ENCODE measurements at regions not wholly inside any gene's neighbourhood (a gene's known extent, or its start where the extent isn't known, plus 50 kb on each side); places are given as distances from the start of the nearest gene placed in this dataset.
"Not testable (repeated sequence)": the region's sequence is repeated elsewhere in the genome, so short reads cannot be mapped to it uniquely, and the experiment has no call there.

GRCh38 chr7:13631207-13632049, 358.0 kb downstream of the ETV1 start:
- not testable (repeated sequence) for DNase-seq

GRCh38 chr7:13633857-13634256, 355.6 kb downstream of the ETV1 start:
- no peak for DNase-seq

GRCh38 chr7:13639396-13639795, 350.1 kb downstream of the ETV1 start:
- DNase-seq = no peak

GRCh38 chr7:13641714-13642113, 347.8 kb downstream of the ETV1 start:
- no peak for DNase-seq

GRCh38 chr7:13651167-13651566, 338.3 kb downstream of the ETV1 start:
- no peak for DNase-seq

GRCh38 chr7:13656330-13656729, 333.1 kb downstream of the ETV1 start:
- no peak for DNase-seq

- no peak for DNase-seq
Measured at GRCh38 chr7:13673290-13673689, 316.2 kb downstream of the ETV1 start.

- DNase-seq = no peak
Measured at GRCh38 chr7:13682626-13683025, 306.8 kb downstream of the ETV1 start.

GRCh38 chr7:13687500-13687899, 302.0 kb downstream of the ETV1 start:
- DNase-seq = no peak

- no peak for DNase-seq
Measured at GRCh38 chr7:13692548-13692947, 296.9 kb downstream of the ETV1 start.

- DNase-seq = no peak
Measured at GRCh38 chr7:13702251-13702650, 287.2 kb downstream of the ETV1 start.

GRCh38 chr7:13708670-13709069, 280.8 kb downstream of the ETV1 start:
- no peak for DNase-seq

- DNase-seq = no peak
Measured at GRCh38 chr7:13713092-13713491, 276.4 kb downstream of the ETV1 start.

GRCh38 chr7:13715534-13715933, 273.9 kb downstream of the ETV1 start:
- DNase-seq = no peak

- DNase-seq = no peak
Measured at GRCh38 chr7:13717031-13717430, 272.4 kb downstream of the ETV1 start.

GRCh38 chr7:13724191-13724976, 265.1 kb downstream of the ETV1 start:
- DNase-seq = no peak

- DNase-seq = no peak
Measured at GRCh38 chr7:13724977-13725566, 264.4 kb downstream of the ETV1 start.

GRCh38 chr7:13725591-13725990, 263.9 kb downstream of the ETV1 start:
- peak in 1 of 3 donors; percentile 0 for DNase-seq

- DNase-seq = no peak
Measured at GRCh38 chr7:13727279-13727678, 262.2 kb downstream of the ETV1 start.

GRCh38 chr7:13727751-13728150, 261.7 kb downstream of the ETV1 start:
- no peak for DNase-seq

GRCh38 chr7:13728430-13728829, 261.0 kb downstream of the ETV1 start:
- not testable (repeated sequence) for DNase-seq

GRCh38 chr7:13731643-13732042, 257.8 kb downstream of the ETV1 start:
- no peak for DNase-seq

- no peak for DNase-seq
Measured at GRCh38 chr7:13737563-13737962, 251.9 kb downstream of the ETV1 start.

- no peak for DNase-seq
Measured at GRCh38 chr7:13742126-13742525, 247.3 kb downstream of the ETV1 start.

All from suppressor macrophage treated with lipopolysaccharide for 1 hour (primary cell).